Chondrocyte (in vitro differentiated cells): ENCODE measurements at regions not wholly inside any gene's neighbourhood (a gene's known extent, or its start where the extent isn't known, plus 50 kb on each side); places are given as distances from the start of the nearest gene placed in this dataset.
A peak's percentile ranks its signal among the peaks of the same experiment; 100 is the strongest.

Experiments used
- DNase-seq: peaks from one replicate; pipeline ENCODE4 v3.0.0; 2021; ENCODE audit warnings: mixed read lengths, low spot score
- H3K27ac Mint-ChIP-seq: one replicate; pipeline ENCODE4 v1.8.0; 2021; ENCODE audit warnings: mild to moderate bottlenecking, moderate library complexity, mixed read lengths; ENCODE audit not compliant: unreplicated experiment
- H3K27me3 Mint-ChIP-seq: 2 replicates; pipeline ENCODE4 v1.8.0; 2021; ENCODE audit warnings: low read depth, mixed read lengths
- H3K36me3 Mint-ChIP-seq: 2 replicates; pipeline ENCODE4 v1.8.0; 2021; ENCODE audit warnings: low read depth, mixed read lengths
- H3K4me1 Mint-ChIP-seq: 2 replicates; pipeline ENCODE4 v1.8.0; 2021; ENCODE audit warnings: low read depth, mild to moderate bottlenecking, mixed read lengths
- H3K4me3 Mint-ChIP-seq: one replicate; pipeline ENCODE4 v1.8.0; 2021; ENCODE audit warnings: mild to moderate bottlenecking, moderate library complexity, mixed read lengths; ENCODE audit not compliant: unreplicated experiment
- H3K9me3 Mint-ChIP-seq: 2 replicates; pipeline ENCODE4 v1.8.0; 2021; ENCODE audit warnings: low read depth, mixed read lengths
- TF ChIP-seq, protein P1 (sequence below): fragments of 200-600 bp; sonication (generic); IDR thresholded peaks from 2 replicates; pipeline ENCODE4 v1.5.0; 2021; ENCODE audit warnings: antibody characterized with exemption, mild to moderate bottlenecking, moderate library complexity

DNA sequence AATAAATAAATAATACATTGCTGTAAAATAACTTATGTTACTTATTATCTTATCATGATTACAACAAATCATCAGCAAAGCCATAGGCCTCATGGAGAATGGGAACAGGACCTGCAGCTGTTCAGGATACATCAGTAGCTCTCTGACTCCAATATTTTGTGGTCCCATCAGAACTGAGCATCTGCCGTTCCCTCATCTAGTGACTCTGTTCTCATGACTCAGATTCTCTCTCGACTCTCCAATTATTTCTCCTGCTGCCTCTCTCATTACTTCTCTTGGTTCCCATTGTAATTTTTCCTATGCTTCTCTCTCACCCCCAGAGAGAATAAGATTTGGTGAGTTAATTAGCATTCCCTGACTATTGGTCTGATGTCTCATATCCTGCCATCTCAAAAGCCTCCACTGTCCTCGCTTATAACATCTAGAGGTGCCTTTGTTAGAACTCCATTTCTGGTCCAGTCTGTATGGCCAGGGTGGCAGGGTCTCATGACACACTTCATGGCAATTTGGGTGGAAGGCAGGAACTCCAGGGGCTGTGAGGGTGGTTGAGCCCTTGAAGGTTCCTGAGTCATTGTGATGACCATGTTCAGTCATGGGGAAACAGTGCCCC, 78.0 kb upstream of the TANC1 start:
- H3K4me3 Mint-ChIP-seq: no peak overlapping the region
- peaks cover 11% of the 10 kb centered on the region for H3K4me1 Mint-ChIP-seq
- no peaks in the 10 kb centered on the region for H3K27me3 Mint-ChIP-seq
- H3K9me3 Mint-ChIP-seq: peaks cover 4% of the 10 kb centered on the region
- no peak for DNase-seq
- no peaks in the 10 kb centered on the region for H3K36me3 Mint-ChIP-seq
- TF ChIP-seq, protein P1, sequence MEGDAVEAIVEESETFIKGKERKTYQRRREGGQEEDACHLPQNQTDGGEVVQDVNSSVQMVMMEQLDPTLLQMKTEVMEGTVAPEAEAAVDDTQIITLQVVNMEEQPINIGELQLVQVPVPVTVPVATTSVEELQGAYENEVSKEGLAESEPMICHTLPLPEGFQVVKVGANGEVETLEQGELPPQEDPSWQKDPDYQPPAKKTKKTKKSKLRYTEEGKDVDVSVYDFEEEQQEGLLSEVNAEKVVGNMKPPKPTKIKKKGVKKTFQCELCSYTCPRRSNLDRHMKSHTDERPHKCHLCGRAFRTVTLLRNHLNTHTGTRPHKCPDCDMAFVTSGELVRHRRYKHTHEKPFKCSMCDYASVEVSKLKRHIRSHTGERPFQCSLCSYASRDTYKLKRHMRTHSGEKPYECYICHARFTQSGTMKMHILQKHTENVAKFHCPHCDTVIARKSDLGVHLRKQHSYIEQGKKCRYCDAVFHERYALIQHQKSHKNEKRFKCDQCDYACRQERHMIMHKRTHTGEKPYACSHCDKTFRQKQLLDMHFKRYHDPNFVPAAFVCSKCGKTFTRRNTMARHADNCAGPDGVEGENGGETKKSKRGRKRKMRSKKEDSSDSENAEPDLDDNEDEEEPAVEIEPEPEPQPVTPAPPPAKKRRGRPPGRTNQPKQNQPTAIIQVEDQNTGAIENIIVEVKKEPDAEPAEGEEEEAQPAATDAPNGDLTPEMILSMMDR: no peak
- H3K27ac Mint-ChIP-seq: peak overlapping the region; percentile 36

GRCh38 chr2:158893026-158893425, 75.4 kb upstream of the TANC1 start:
- DNase-seq: no peak
- Mint-ChIP-seq H3K27me3 (no peaks in the 10 kb centered on the region), H3K4me1 (peaks cover 11% of the 10 kb centered on the region), H3K36me3 (no peaks in the 10 kb centered on the region), H3K27ac (no peak overlapping the region), H3K9me3 (peaks cover 6% of the 10 kb centered on the region), H3K4me3 (no peak overlapping the region)
- TF ChIP-seq, protein P1: no peak

DNA sequence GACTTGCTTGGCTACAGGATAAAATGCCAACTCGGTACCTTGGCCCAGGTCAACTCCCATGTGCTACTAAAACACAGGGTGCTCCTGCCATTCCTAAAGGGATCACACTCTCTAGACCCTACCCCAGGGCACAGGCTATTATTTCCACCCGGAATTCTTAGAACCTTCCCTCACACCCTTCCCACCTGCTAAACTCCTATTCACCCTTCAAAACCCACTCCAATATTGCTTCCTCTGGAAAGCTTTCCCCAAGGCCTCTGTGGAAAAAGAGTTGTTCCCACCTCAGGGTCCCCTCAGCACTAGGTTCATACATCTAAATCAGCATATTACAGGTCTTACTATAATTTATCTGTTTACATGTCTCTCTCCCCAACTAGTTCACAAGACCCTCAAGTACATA, 75.0 kb upstream of the TANC1 start:
- H3K36me3 Mint-ChIP-seq: no peaks in the 10 kb centered on the region
- H3K27me3 Mint-ChIP-seq: no peaks in the 10 kb centered on the region
- H3K9me3 Mint-ChIP-seq: peaks cover 6% of the 10 kb centered on the region
- no peak for DNase-seq
- peaks cover 11% of the 10 kb centered on the region for H3K4me1 Mint-ChIP-seq
- H3K4me3 Mint-ChIP-seq: no peak overlapping the region
- TF ChIP-seq, protein P1: no peak
- no peak overlapping the region for H3K27ac Mint-ChIP-seq

DNA sequence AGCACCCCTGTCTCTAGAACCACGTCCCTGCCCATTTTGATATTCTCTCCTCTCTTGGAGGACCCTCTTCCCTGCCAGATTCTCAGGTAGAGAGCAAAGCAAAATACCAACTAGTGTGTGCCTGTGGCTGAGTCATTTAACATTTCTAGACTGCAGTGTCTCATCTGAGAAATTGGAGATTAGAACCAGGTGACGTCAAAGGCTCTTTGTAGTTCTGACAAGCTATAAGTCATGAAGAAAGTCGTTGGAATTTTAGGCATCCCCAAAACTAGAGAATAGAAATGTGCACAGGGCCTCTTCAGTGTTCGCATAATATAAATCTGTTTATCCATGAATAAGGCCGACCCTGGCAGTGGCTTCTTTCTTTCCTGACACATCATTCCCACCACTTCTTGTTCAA, 74.4 kb upstream of the TANC1 start:
- Mint-ChIP-seq H3K4me3 (no peak overlapping the region), H3K4me1 (peaks cover 11% of the 10 kb centered on the region), H3K27ac (no peak overlapping the region), H3K9me3 (peaks cover 6% of the 10 kb centered on the region), H3K27me3 (no peaks in the 10 kb centered on the region), H3K36me3 (no peaks in the 10 kb centered on the region)
- TF ChIP-seq, protein P1: no peak
- DNase-seq: no peak

- TF ChIP-seq, protein P1: peak; percentile 23
- Mint-ChIP-seq H3K9me3 (peaks cover 2% of the 10 kb centered on the region), H3K27ac (no peak overlapping the region), H3K4me1 (peaks cover 11% of the 10 kb centered on the region), H3K36me3 (no peaks in the 10 kb centered on the region), H3K27me3 (no peaks in the 10 kb centered on the region), H3K4me3 (no peak overlapping the region)
- DNase-seq: no peak
These were observed 73.9 kb upstream of the TANC1 start for GRCh38 chr2:158894572-158894971.
